CD4-positive, alpha-beta memory T cell (primary cell): ENCODE measurements at regions not wholly inside any gene's neighbourhood (a gene's known extent, or its start where the extent isn't known, plus 50 kb on each side); places are given as distances from the start of the nearest gene placed in this dataset.

Experiments
- CTCF ChIA-PET: fragments of 350-600 bp; sonication (Branson Sonifier 250); formaldehyde crosslinking; loops from one replicate; lab custom pipeline; 2021; ENCODE audit warnings: inconsistent platforms; ENCODE audit not compliant: partially characterized antibody; lab: Charles Lee
- POLR2A ChIA-PET: fragments of 350-600 bp; sonication (Branson Sonifier 250); formaldehyde crosslinking; loops from one replicate; lab custom pipeline; 2021; ENCODE audit not compliant: partially characterized antibody; lab: Charles Lee
- DNase-seq, 5 donors: peaks; one replicate each; pipeline versions ENCODE4 v3.0.0 to v3.0.0-alpha.2; 2020 to 2022; ENCODE audit warnings: mixed read lengths in 1 of 5
- H3K27ac ChIP-seq: one replicate; pipeline ENCODE4 v1.7.0; 2013; ENCODE audit warnings: low read depth, low read length
- H3K27me3 ChIP-seq: 2 replicates; pipeline ENCODE4 v1.7.0; 2013; ENCODE audit warnings: mild to moderate bottlenecking, low read length, moderate library complexity; ENCODE audit not compliant: insufficient read depth
- H3K36me3 ChIP-seq: 2 replicates; pipeline ENCODE4 v1.7.0; 2013; ENCODE audit warnings: mild to moderate bottlenecking, low read length, moderate library complexity; ENCODE audit not compliant: insufficient read depth
- H3K4me1 ChIP-seq: 2 replicates; pipeline ENCODE4 v1.7.0; 2013; ENCODE audit warnings: mild to moderate bottlenecking, low read length, moderate library complexity; ENCODE audit not compliant: insufficient read depth
- H3K4me3 ChIP-seq, 2 donors: one replicate each; pipeline ENCODE4 v1.7.0; 2013; ENCODE audit warnings: low read length in 2 of 2, mild to moderate bottlenecking in 1 of 2
- H3K9me3 ChIP-seq, 2 donors: one replicate each; pipeline ENCODE4 v1.7.0; 2013; ENCODE audit warnings: low read length in 2 of 2, control low read depth in 1 of 2; ENCODE audit not compliant: control insufficient read depth in 1 of 2
- H3K27ac Mint-ChIP-seq, 7 donors: one replicate each; pipeline ENCODE4 v1.8.0; 2020 to 2021; ENCODE audit warnings: mixed read lengths in 7 of 7, mild to moderate bottlenecking in 6 of 7, inconsistent platforms in 3 of 7, moderate library complexity in 3 of 7
- H3K27me3 Mint-ChIP-seq, 2 donors: one replicate each; pipeline ENCODE4 v1.8.0; 2020 to 2021; ENCODE audit warnings: mixed read lengths in 2 of 2
- H3K36me3 Mint-ChIP-seq, 2 donors: one replicate each; pipeline ENCODE4 v1.8.0; 2020 to 2021; ENCODE audit warnings: mixed read lengths in 2 of 2, inconsistent platforms in 1 of 2, mild to moderate bottlenecking in 1 of 2
- H3K4me1 Mint-ChIP-seq, 4 donors: one replicate each; pipeline ENCODE4 v1.8.0; 2020 to 2021; ENCODE audit warnings: mixed read lengths in 4 of 4, mild to moderate bottlenecking in 1 of 4
- H3K4me3 Mint-ChIP-seq, 8 donors: one replicate each; pipeline ENCODE4 v1.8.0; 2020 to 2021; ENCODE audit warnings: mixed read lengths in 8 of 8, mild to moderate bottlenecking in 7 of 8, moderate library complexity in 6 of 8, inconsistent platforms in 3 of 8
- H3K9me3 Mint-ChIP-seq, 8 donors: one replicate each; pipeline ENCODE4 v1.8.0; 2020 to 2021; ENCODE audit warnings: mixed read lengths in 8 of 8, mild to moderate bottlenecking in 5 of 8, inconsistent platforms in 3 of 8, moderate library complexity in 1 of 8
- intact Hi-C: fragments of 100-400 bp; cut with micrococcal nuclease; formaldehyde crosslinking; loops from one replicate; pipeline ENCODE4 v1.15.1; 2023

- POLR2A ChIA-PET, result no interaction called here
- no peaks in the 10 kb centered on the region for H3K9me3 ChIP-seq
- no peaks in the 10 kb centered on the region for H3K4me1 Mint-ChIP-seq
- no peak overlapping the region for H3K4me3 ChIP-seq
- no peak overlapping the region for H3K27ac ChIP-seq
- H3K9me3 Mint-ChIP-seq, result peaks cover 0 to 18% (median 4%) of the 10 kb centered on the region in 8 donors
- no peak overlapping the region for H3K4me3 Mint-ChIP-seq
- no peaks in the 10 kb centered on the region for H3K27me3 ChIP-seq
- no peaks in the 10 kb centered on the region for H3K36me3 Mint-ChIP-seq
- no peaks in the 10 kb centered on the region for H3K36me3 ChIP-seq
- H3K27ac Mint-ChIP-seq, result no peak overlapping the region
- CTCF ChIA-PET, result no interaction called here
- no peaks in the 10 kb centered on the region for H3K27me3 Mint-ChIP-seq
- intact Hi-C loops, result no loop called here
- DNase-seq, result no peak
- H3K4me1 ChIP-seq, result no peaks in the 10 kb centered on the region
These were observed 1068.6 kb upstream of the CADM2 start for GRCh38 chr3:83890039-83890762.

GRCh38 chr3:83890763-83891135, 1068.0 kb upstream of the CADM2 start:
- Mint-ChIP-seq H3K4me3 (no peak overlapping the region), H3K36me3 (no peaks in the 10 kb centered on the region), H3K27ac (no peak overlapping the region), H3K9me3 (peaks cover 0 to 13% (median 4%) of the 10 kb centered on the region in 8 donors), H3K27me3 (no peaks in the 10 kb centered on the region), H3K4me1 (no peaks in the 10 kb centered on the region)
- ChIA-PET POLR2A (no interaction called here), CTCF (no interaction called here)
- intact Hi-C loops, result no loop called here
- no peaks in the 10 kb centered on the region for H3K36me3 ChIP-seq
- no peaks in the 10 kb centered on the region for H3K27me3 ChIP-seq
- no peak for DNase-seq
- no peak overlapping the region for H3K27ac ChIP-seq
- H3K4me3 ChIP-seq, result no peak overlapping the region
- no peaks in the 10 kb centered on the region for H3K4me1 ChIP-seq
- no peaks in the 10 kb centered on the region for H3K9me3 ChIP-seq

- CTCF ChIA-PET, result no interaction called here
- Histone ChIP-seq H3K27ac (no peak overlapping the region), H3K27me3 (no peaks in the 10 kb centered on the region), H3K36me3 (no peaks in the 10 kb centered on the region), H3K9me3 (no peaks in the 10 kb centered on the region), H3K4me1 (no peaks in the 10 kb centered on the region), H3K4me3 (no peak overlapping the region)
- Mint-ChIP-seq H3K36me3 (no peaks in the 10 kb centered on the region), H3K4me3 (no peak overlapping the region), H3K27me3 (no peaks in the 10 kb centered on the region), H3K27ac (no peak overlapping the region), H3K9me3 (peaks cover 0 to 13% (median 4%) of the 10 kb centered on the region in 8 donors), H3K4me1 (no peaks in the 10 kb centered on the region)
- POLR2A ChIA-PET, result no interaction called here
- DNase-seq, result no peak
- intact Hi-C loops, result no loop called here
These were observed 1064.6 kb upstream of the CADM2 start for GRCh38 chr3:83894223-83894622.

GRCh38 chr3:83895892-83896291, 1062.9 kb upstream of the CADM2 start:
- POLR2A ChIA-PET, result no interaction called here

GRCh38 chr3:83902787-83903533, 1055.8 kb upstream of the CADM2 start:
- intact Hi-C loops, result no loop called here
- Histone ChIP-seq H3K27me3 (no peaks in the 10 kb centered on the region), H3K4me3 (no peak overlapping the region), H3K27ac (no peak overlapping the region), H3K9me3 (no peaks in the 10 kb centered on the region), H3K4me1 (no peaks in the 10 kb centered on the region), H3K36me3 (no peaks in the 10 kb centered on the region)
- Mint-ChIP-seq H3K36me3 (no peaks in the 10 kb centered on the region), H3K4me1 (no peaks in the 10 kb centered on the region), H3K27ac (no peak overlapping the region), H3K4me3 (no peak overlapping the region), H3K27me3 (no peaks in the 10 kb centered on the region), H3K9me3 (peaks cover 0 to 6% (median 4%) of the 10 kb centered on the region in 8 donors)
- DNase-seq, result no peak
- ChIA-PET POLR2A (no interaction called here), CTCF (no interaction called here)

More at GRCh38 chr3:83895892-83896291, 1062.9 kb upstream of the CADM2 start:
- no peaks in the 10 kb centered on the region for H3K27me3 Mint-ChIP-seq
- H3K4me3 Mint-ChIP-seq, result no peak overlapping the region
- Histone ChIP-seq H3K4me1 (no peaks in the 10 kb centered on the region), H3K9me3 (no peaks in the 10 kb centered on the region), H3K27ac (no peak overlapping the region), H3K36me3 (no peaks in the 10 kb centered on the region), H3K27me3 (no peaks in the 10 kb centered on the region), H3K4me3 (no peak overlapping the region)
- peaks cover 0 to 12% (median 3%) of the 10 kb centered on the region in 8 donors for H3K9me3 Mint-ChIP-seq
- no peak overlapping the region for H3K27ac Mint-ChIP-seq
- intact Hi-C loops, result no loop called here
- CTCF ChIA-PET, result no interaction called here
- DNase-seq, result no peak
- no peaks in the 10 kb centered on the region for H3K36me3 Mint-ChIP-seq
- no peaks in the 10 kb centered on the region for H3K4me1 Mint-ChIP-seq

GRCh38 chr3:83913381-83913780, 1045.4 kb upstream of the CADM2 start:
- Histone ChIP-seq H3K27me3 (no peaks in the 10 kb centered on the region), H3K36me3 (no peaks in the 10 kb centered on the region), H3K4me3 (no peak overlapping the region), H3K27ac (no peak overlapping the region), H3K4me1 (no peaks in the 10 kb centered on the region), H3K9me3 (no peaks in the 10 kb centered on the region)
- DNase-seq, result no peak
- Mint-ChIP-seq H3K4me1 (no peaks in the 10 kb centered on the region), H3K36me3 (no peaks in the 10 kb centered on the region), H3K4me3 (no peak overlapping the region), H3K9me3 (peaks cover 0 to 11% (median 4%) of the 10 kb centered on the region in 8 donors), H3K27me3 (no peaks in the 10 kb centered on the region), H3K27ac (no peak overlapping the region)
- intact Hi-C loops, result no loop called here
- ChIA-PET CTCF (no interaction called here), POLR2A (no interaction called here)

GRCh38 chr3:83926291-83926690, 1032.5 kb upstream of the CADM2 start:
- Histone ChIP-seq H3K27me3 (no peaks in the 10 kb centered on the region), H3K27ac (no peak overlapping the region), H3K36me3 (no peaks in the 10 kb centered on the region), H3K4me1 (no peaks in the 10 kb centered on the region), H3K9me3 (peaks cover 0 to 15% of the 10 kb centered on the region in 2 donors), H3K4me3 (no peak overlapping the region)
- no peaks in the 10 kb centered on the region for H3K4me1 Mint-ChIP-seq
- H3K36me3 Mint-ChIP-seq, result no peaks in the 10 kb centered on the region
- ChIA-PET POLR2A (no interaction called here), CTCF (no interaction called here)
- DNase-seq, result no peak
- peaks cover 3 to 44% (median 24%) of the 10 kb centered on the region in 8 donors for H3K9me3 Mint-ChIP-seq
- intact Hi-C loops, result no loop called here
- no peak overlapping the region for H3K4me3 Mint-ChIP-seq
- no peaks in the 10 kb centered on the region for H3K27me3 Mint-ChIP-seq
- H3K27ac Mint-ChIP-seq, result no peak overlapping the region
